ENCODE measurements at regions not wholly inside any gene's neighbourhood (a gene's known extent, or its start where the extent isn't known, plus 50 kb on each side); places are given as distances from the start of the nearest gene placed in this dataset.

GRCh38 chr6:101259505-101259904 lies 134.0 kb upstream of the GRIK2 start (continued):
- TF ChIP-seq ATF2 (CRISPR knock-in tag; IDR thresholded peaks at IDR 0.05) = no peak
- TF ChIP-seq DBP (CRISPR knock-in tag; IDR thresholded peaks at IDR 0.05; ENCODE audit: not compliant biosample characterization) = no peak

- Histone ChIP-seq H3K9ac (ENCODE audit: insufficient read depth, low read depth, low read length) (no peak overlapping the region), H2AFZ (ENCODE audit: low read length) (no peak overlapping the region), H3K27me3 (ENCODE audit: control insufficient read depth in 1 of 2, insufficient read depth in 2 of 2, low read length in 2 of 2) (no peaks in the 10 kb centered on the region; a peak in 1 of 5 replicates), H4K20me1 (ENCODE audit: insufficient read depth, low read length) (no peaks in the 10 kb centered on the region), H3K4me1 (ENCODE audit: insufficient read depth, low read length) (no peaks in the 10 kb centered on the region), H3K4me3 (replicated peaks in 1 of 3; ENCODE audit: insufficient read depth in 1 of 3, low read depth in 2 of 3, low read length in 3 of 3) (no peak overlapping the region), H3K4me2 (ENCODE audit: low read depth, low read length) (no peak overlapping the region), H3K36me3 (replicated peaks in 1 of 2; ENCODE audit: control insufficient read depth in 1 of 2, insufficient read depth in 2 of 2, low read length in 2 of 2) (no peaks in the 10 kb centered on the region), H3K27ac (ENCODE audit: extremely low read length, insufficient read depth, low read length) (no peak overlapping the region), H3K9me3 (ENCODE audit: low read length) (peaks cover 4% of the 10 kb centered on the region), H3K79me2 (ENCODE audit: insufficient read depth, low read length) (no peaks in the 10 kb centered on the region)
- ATAC-seq = no peak
- ChIA-PET POLR2A (no interaction called here), CTCF (ENCODE audit: low intra/inter-chr PET ratio, low total read pairs) (no interaction called here)
- 0% methylated on average over 3 of the region's 3 CpGs for WGBS (ENCODE audit: low lambda C conversion rate)
- FAIRE-seq = no peak
- no peak for DNase-seq (ENCODE audit: low spot score)
- in situ Hi-C loops (cut with HindIII; ENCODE audit: extremely low pct_ligation_motif_present, low pct_unique_long_range_greater_than_20kb) = no loop called here
- no TSS peak for BruUV-seq (replicated peaks)
- intact Hi-C loops (cut with micrococcal nuclease; ENCODE audit: unreplicated experiment) = no loop called here
- TF ChIP-seq SOX6 (IDR thresholded peaks at IDR 0.05) = no peak
- no peak for TF ChIP-seq SOX6 (CRISPR knock-in tag; IDR thresholded peaks at IDR 0.05)
- no peak for TF ChIP-seq MYC (CRISPR knock-in tag; IDR thresholded peaks at IDR 0.05; ENCODE audit: borderline replicate concordance)
- TF ChIP-seq HNF4G (IDR thresholded peaks at IDR 0.05; ENCODE audit: borderline replicate concordance, low read depth, low read length) = no peak
- no peak for TF ChIP-seq HNF4G (CRISPR knock-in tag; IDR thresholded peaks at IDR 0.05; ENCODE audit: borderline replicate concordance, low read depth)
- no peak for TF ChIP-seq BATF2 (CRISPR knock-in tag; IDR thresholded peaks at IDR 0.05)
- no peak for TF ChIP-seq CBX1 (IDR thresholded peaks at IDR 0.05; ENCODE audit: low read depth)
- TF ChIP-seq GTF3A (CRISPR knock-in tag; conservative IDR thresholded peaks at IDR 0.05) = no peak
- TF ChIP-seq JARID2 (CRISPR knock-in tag; IDR thresholded peaks at IDR 0.05; ENCODE audit: insufficient replicate concordance) = no peak
- no peak for TF ChIP-seq THRA (CRISPR knock-in tag; IDR thresholded peaks at IDR 0.05; ENCODE audit: borderline replicate concordance)
- TF ChIP-seq MED8 (CRISPR knock-in tag; IDR thresholded peaks at IDR 0.05; ENCODE audit: insufficient replicate concordance) = no peak
- no peak for TF ChIP-seq ZNF766 (CRISPR knock-in tag; IDR thresholded peaks at IDR 0.05; ENCODE audit: borderline replicate concordance)
- no peak for TF ChIP-seq ZUFSP (CRISPR knock-in tag; IDR thresholded peaks at IDR 0.05; ENCODE audit: borderline replicate concordance)
- TF ChIP-seq MXI1 (IDR thresholded peaks at IDR 0.05; ENCODE audit: borderline replicate concordance, low read depth, low read length) = no peak
- no peak for TF ChIP-seq TFDP2 (CRISPR knock-in tag; IDR thresholded peaks at IDR 0.05)
Measured at GRCh38 chr6:101263596-101263995, 129.9 kb upstream of the GRIK2 start.
